ENCODE measurements at regions not wholly inside any gene's neighbourhood (a gene's known extent, or its start where the extent isn't known, plus 50 kb on each side); places are given as distances from the start of the nearest gene placed in this dataset.

DNA sequence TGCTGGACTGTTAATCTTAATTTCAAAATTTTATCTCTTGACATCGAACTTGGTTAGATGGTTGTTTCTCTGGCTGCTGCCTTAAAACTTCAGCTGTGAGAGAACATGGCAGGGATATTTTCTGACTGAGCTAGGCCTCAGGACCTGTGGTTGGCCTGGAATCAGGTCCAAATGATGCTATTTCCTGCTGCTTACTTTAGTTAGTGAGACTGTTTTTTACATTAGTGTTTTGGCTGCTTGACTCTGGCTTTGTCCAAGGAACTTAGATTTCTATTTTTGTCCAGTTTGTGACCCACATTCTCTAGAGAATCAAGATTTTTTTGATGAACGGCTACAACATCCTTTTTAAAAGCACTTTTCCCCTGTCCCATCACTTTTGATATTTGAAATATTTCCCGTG is 497.9 kb upstream of the SGO1 start:
- TF ChIP-seq, protein P1, sequence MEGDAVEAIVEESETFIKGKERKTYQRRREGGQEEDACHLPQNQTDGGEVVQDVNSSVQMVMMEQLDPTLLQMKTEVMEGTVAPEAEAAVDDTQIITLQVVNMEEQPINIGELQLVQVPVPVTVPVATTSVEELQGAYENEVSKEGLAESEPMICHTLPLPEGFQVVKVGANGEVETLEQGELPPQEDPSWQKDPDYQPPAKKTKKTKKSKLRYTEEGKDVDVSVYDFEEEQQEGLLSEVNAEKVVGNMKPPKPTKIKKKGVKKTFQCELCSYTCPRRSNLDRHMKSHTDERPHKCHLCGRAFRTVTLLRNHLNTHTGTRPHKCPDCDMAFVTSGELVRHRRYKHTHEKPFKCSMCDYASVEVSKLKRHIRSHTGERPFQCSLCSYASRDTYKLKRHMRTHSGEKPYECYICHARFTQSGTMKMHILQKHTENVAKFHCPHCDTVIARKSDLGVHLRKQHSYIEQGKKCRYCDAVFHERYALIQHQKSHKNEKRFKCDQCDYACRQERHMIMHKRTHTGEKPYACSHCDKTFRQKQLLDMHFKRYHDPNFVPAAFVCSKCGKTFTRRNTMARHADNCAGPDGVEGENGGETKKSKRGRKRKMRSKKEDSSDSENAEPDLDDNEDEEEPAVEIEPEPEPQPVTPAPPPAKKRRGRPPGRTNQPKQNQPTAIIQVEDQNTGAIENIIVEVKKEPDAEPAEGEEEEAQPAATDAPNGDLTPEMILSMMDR (IDR thresholded peaks at IDR 0.05; ENCODE audit: low read depth, low read length) = no peak
- Histone ChIP-seq H3K4me3 (ENCODE audit: low read depth, low read length) (no peak overlapping the region), H3K27ac (ENCODE audit: low read depth, low read length) (no peak overlapping the region), H3K27me3 (ENCODE audit: control insufficient read depth, insufficient read depth, low read length) (no peaks in the 10 kb centered on the region), H3K9me3 (ENCODE audit: control insufficient read depth, insufficient read depth, low read length) (no peaks in the 10 kb centered on the region)
- no peak for DNase-seq (ENCODE audit: low read depth, low spot score)
- POLR2A ChIA-PET = no interaction called here
- CTCF ChIA-PET = no interaction called here

DNA sequence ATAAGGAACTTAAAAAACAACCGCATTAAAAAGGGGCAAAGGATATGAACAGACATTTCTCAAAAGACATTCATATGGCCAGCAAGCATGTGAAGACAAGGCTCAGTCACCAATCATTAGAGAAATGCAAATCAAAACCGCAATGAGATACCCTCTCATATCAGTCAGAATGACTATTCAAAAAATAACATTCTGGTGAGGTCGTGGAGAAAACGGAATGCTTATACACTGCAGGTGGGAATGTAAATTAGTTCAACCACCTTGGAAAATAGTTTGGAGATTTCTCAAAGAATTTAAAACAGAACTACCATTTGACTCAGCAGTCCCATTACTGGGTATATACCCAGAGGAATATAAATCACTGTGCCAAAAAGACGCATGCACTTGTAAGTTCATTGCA is 496.6 kb upstream of the SGO1 start:
- no peaks in the 10 kb centered on the region for H3K9me3 ChIP-seq (ENCODE audit: control insufficient read depth, insufficient read depth, low read length)
- POLR2A ChIA-PET = no interaction called here
- H3K27ac ChIP-seq (ENCODE audit: low read depth, low read length) = no peak overlapping the region
- TF ChIP-seq, protein P1 (IDR thresholded peaks at IDR 0.05; ENCODE audit: low read depth, low read length) = no peak
- CTCF ChIA-PET = no interaction called here
- H3K4me3 ChIP-seq (ENCODE audit: low read depth, low read length) = no peak overlapping the region
- no peak for DNase-seq (ENCODE audit: low read depth, low spot score)
- H3K27me3 ChIP-seq (ENCODE audit: control insufficient read depth, insufficient read depth, low read length) = no peaks in the 10 kb centered on the region

DNA sequence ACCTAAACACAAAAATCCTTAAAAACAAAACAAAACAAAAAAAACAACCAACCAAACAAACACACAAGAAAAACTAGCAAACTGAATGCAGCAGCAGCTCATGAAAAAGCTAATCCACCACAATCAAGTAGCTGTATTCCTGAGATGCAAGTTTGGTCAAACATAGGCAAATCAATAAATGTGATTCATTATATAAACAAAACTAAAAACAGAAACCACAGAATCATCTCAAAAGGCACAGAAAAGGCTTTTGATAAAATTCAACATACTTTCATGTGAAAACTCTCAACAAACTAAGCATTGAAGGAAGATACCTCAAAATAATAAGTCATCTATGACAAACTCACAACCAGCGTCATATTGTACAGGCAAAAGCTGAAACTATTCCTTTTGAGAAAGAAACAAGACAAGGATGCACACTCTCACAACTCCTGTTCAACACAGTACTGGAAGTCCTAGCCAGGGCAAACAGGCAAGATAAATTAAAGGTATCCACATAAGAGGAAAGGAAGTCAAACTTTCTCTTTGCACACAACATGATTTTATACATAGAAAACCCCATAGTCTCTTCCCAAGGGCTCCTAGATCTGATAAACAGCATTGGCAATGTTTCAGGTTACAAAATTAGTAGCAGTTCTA is 495.1 kb upstream of the SGO1 start:
- TF ChIP-seq, protein P1 (IDR thresholded peaks at IDR 0.05; ENCODE audit: low read depth, low read length) = no peak
- Histone ChIP-seq H3K9me3 (ENCODE audit: control insufficient read depth, insufficient read depth, low read length) (no peaks in the 10 kb centered on the region), H3K4me3 (ENCODE audit: low read depth, low read length) (no peak overlapping the region), H3K27ac (ENCODE audit: low read depth, low read length) (no peak overlapping the region), H3K27me3 (ENCODE audit: control insufficient read depth, insufficient read depth, low read length) (no peaks in the 10 kb centered on the region)
- no peak for DNase-seq (ENCODE audit: low read depth, low spot score)
- CTCF ChIA-PET = interaction anchor here (0.6 kb wide), 1 partner anchor 27 kb away, joined by 6 read pairs; no protein-coding TSS in a partner anchor
- POLR2A ChIA-PET = no interaction called here

DNA sequence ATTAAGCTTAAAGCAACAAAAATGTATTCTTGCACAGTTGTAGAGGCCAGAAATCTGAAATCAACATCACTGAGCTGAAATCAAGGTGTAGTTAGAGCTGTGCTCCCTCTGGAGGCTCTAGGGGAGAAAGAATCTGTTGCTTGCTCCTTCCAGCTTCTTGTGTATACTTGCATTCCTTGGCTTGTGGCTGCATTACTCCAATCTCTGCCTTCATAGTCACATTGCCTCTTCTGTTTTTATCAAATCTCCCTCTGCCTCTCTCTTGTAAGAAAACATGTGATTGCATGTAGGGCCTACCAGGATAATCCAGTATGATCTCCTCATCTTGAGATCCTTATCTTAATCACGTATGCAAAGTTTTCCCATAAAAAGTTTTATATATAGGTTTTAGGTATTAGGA is 487.9 kb upstream of the SGO1 start:
- H3K27me3 ChIP-seq (ENCODE audit: control insufficient read depth, insufficient read depth, low read length) = no peaks in the 10 kb centered on the region
- POLR2A ChIA-PET = no interaction called here
- H3K27ac ChIP-seq (ENCODE audit: low read depth, low read length) = no peak overlapping the region
- no peaks in the 10 kb centered on the region for H3K9me3 ChIP-seq (ENCODE audit: control insufficient read depth, insufficient read depth, low read length)
- H3K4me3 ChIP-seq (ENCODE audit: low read depth, low read length) = no peak overlapping the region
- CTCF ChIA-PET = no interaction called here
- TF ChIP-seq, protein P1 (IDR thresholded peaks at IDR 0.05; ENCODE audit: low read depth, low read length) = no peak
- no peak for DNase-seq (ENCODE audit: low read depth, low spot score)

DNA sequence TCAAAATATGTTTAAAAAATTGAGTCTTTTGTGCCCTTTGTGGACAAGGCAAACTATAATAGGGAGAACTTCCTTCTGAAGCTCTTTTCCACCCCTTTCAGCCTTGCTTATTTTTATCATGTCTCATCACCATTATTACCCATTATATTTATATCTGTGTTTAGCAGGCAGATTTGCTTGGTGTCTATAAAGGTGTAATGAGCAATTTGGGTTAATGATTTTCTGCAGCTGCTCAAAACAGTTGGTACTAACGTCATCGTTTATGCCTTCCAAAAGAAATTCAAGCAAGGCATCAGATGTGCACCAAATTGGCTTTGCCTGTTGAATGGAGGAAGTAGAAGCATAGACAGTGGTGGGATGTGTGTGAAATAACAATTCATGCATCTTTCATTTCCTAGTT is 483.7 kb upstream of the SGO1 start:
- CTCF ChIA-PET = no interaction called here
- DNase-seq (ENCODE audit: low read depth, low spot score) = no peak
- H3K27me3 ChIP-seq (ENCODE audit: control insufficient read depth, insufficient read depth, low read length) = no peaks in the 10 kb centered on the region
- TF ChIP-seq, protein P1 (IDR thresholded peaks at IDR 0.05; ENCODE audit: low read depth, low read length) = no peak
- H3K9me3 ChIP-seq (ENCODE audit: control insufficient read depth, insufficient read depth, low read length) = no peaks in the 10 kb centered on the region
- POLR2A ChIA-PET = no interaction called here
- H3K27ac ChIP-seq (ENCODE audit: low read depth, low read length) = no peak overlapping the region
- H3K4me3 ChIP-seq (ENCODE audit: low read depth, low read length) = no peak overlapping the region

Measured in AG04450 (cell line).